HepG2 (cell line): ENCODE measurements at regions not wholly inside any gene's neighbourhood (a gene's known extent, or its start where the extent isn't known, plus 50 kb on each side); places are given as distances from the start of the nearest gene placed in this dataset.
"Not testable (repeated sequence)": the region's sequence is repeated elsewhere in the genome, so short reads cannot be mapped to it uniquely, and the experiment has no call there.

Experiments
- ATAC-seq: fragments of 200-7000 bp; cut with Tn5 transposase; 3 replicates; pipeline ENCODE4 v1.9.1; 2020; ENCODE audit warnings: mild to moderate bottlenecking, moderate library complexity
- BruUV-seq: library from RNA; stranded (reverse); fragments of 400-500 nt; replicated peaks from 2 replicates; lab custom pipeline; 2021; lab: Mats Ljungman, UMichigan
- CTCF ChIA-PET: fragments of 300-600 bp; formaldehyde crosslinking; extraction: SDS; loops from one replicate; lab custom pipeline; 2021; ENCODE audit warnings: low total read pairs, inconsistent platforms, low intra/inter-chr PET ratio; lab: Yijun Ruan, JAX
- POLR2A ChIA-PET: fragments of 350-600 bp; sonication (Branson Sonifier 250); formaldehyde crosslinking; loops from one replicate; lab custom pipeline; 2020; ENCODE audit warnings: antibody characterized with exemption, inconsistent platforms; lab: Yijun Ruan, JAX
- DNase-seq: peaks from one replicate; pipeline ENCODE4 v3.0.0-alpha.2; 2015; ENCODE audit warnings: low spot score
- FAIRE-seq: peaks from 3 replicates; lab custom pipeline; 2011; peaks lifted over from hg19 to GRCh38; lab: Jason Lieb, UNC
- H2AFZ ChIP-seq: one replicate; pipeline ENCODE4 v1.6.1; 2011; ENCODE audit warnings: low read length, inconsistent platforms
- H3K27ac ChIP-seq: fragments of 300-600 bp; 3 replicates; pipeline ENCODE4 v1.8.0; 2011; ENCODE audit warnings: mixed run types, mild to moderate bottlenecking, mixed read lengths, low read length, inconsistent platforms; ENCODE audit not compliant: insufficient read depth; ENCODE audit errors: extremely low read length
- H3K27me3 ChIP-seq, 2 experiments: fragments of 200-600 bp in 1 of 2; 2 replicates in 1 of 2; 3 replicates in 1 of 2; pipeline versions ENCODE4 v1.6.0 to v1.8.0; 2011; ENCODE audit warnings: low read length in 2 of 2, mild to moderate bottlenecking in 2 of 2, moderate library complexity in 2 of 2, inconsistent platforms in 1 of 2; ENCODE audit not compliant: insufficient read depth in 2 of 2, control insufficient read depth in 1 of 2
- H3K36me3 ChIP-seq, 2 experiments: fragments of 200-600 bp in 1 of 2; replicated peaks in 1 of 2; 2 replicates in 1 of 2; 3 replicates in 1 of 2; pipeline versions ENCODE4 v1.5.1 to v1.8.0; 2011; ENCODE audit warnings: low read length in 2 of 2, inconsistent platforms in 1 of 2; ENCODE audit not compliant: insufficient read depth in 2 of 2, control insufficient read depth in 1 of 2
- H3K4me1 ChIP-seq: 2 replicates; pipeline ENCODE4 v1.5.1; 2012; ENCODE audit warnings: low read length, inconsistent platforms; ENCODE audit not compliant: insufficient read depth
- H3K4me2 ChIP-seq: 2 replicates; pipeline ENCODE4 v1.6.0; 2011; ENCODE audit warnings: low read depth, low read length, inconsistent platforms
- H3K4me3 ChIP-seq, 3 experiments: fragments of 200-600 bp in 1 of 3; sonication (generic), shearing (Covaris generic) in 1 of 3; replicated peaks in 1 of 3; 2 replicates each; pipeline ENCODE4 v1.5.1; 2011 to 2016; ENCODE audit warnings: low read length in 3 of 3, inconsistent platforms in 2 of 3, low read depth in 2 of 3, mild to moderate bottlenecking in 2 of 3, control low read depth in 1 of 3, mixed read lengths in 1 of 3; ENCODE audit not compliant: insufficient read depth in 1 of 3
- H3K79me2 ChIP-seq: one replicate; pipeline ENCODE4 v1.6.1; 2011; ENCODE audit warnings: low read length, inconsistent platforms; ENCODE audit not compliant: insufficient read depth
- H3K9ac ChIP-seq: 2 replicates; pipeline ENCODE4 v1.6.0; 2011; ENCODE audit warnings: mild to moderate bottlenecking, low read depth, low read length, inconsistent platforms; ENCODE audit not compliant: insufficient read depth
- H3K9me3 ChIP-seq: 2 replicates; pipeline ENCODE4 v1.5.1; 2012; ENCODE audit warnings: mild to moderate bottlenecking, low read length
- H4K20me1 ChIP-seq: 2 replicates; pipeline ENCODE4 v1.6.0; 2011; ENCODE audit warnings: inconsistent platforms, mild to moderate bottlenecking, low read length, moderate library complexity; ENCODE audit not compliant: insufficient read depth
- BORCS8-MEF2B ChIP-seq: sonication (generic); formaldehyde crosslinking; IDR thresholded peaks from 2 replicates; pipeline ENCODE4 v1.8.0; 2022; ENCODE audit warnings: mild to moderate bottlenecking, missing genetic modification reagents
- CREB1 ChIP-seq, 2 experiments: fragments of 450-650 bp in 1 of 2; IDR thresholded peaks; 2 replicates each; pipeline ENCODE4 v1.6.1; 2016 to 2017; ENCODE audit warnings: control low read depth in 1 of 2, mild to moderate bottlenecking in 1 of 2, missing compliant biosample characterization in 1 of 2, missing genetic modification characterization in 1 of 2
- ELF1 ChIP-seq: sonication (generic); formaldehyde crosslinking; IDR thresholded peaks from 2 replicates; pipeline ENCODE4 v1.4.0; 2020; ENCODE audit warnings: missing genetic modification reagents
- ETV6 ChIP-seq: sonication (generic); formaldehyde crosslinking; conservative IDR thresholded peaks from 2 replicates; pipeline ENCODE4 v1.4.0; 2020; ENCODE audit warnings: missing genetic modification reagents
- FOXP1 ChIP-seq, 2 experiments: fragments of 450-650 bp in 1 of 2; IDR thresholded peaks; 2 replicates each; pipeline ENCODE4 v1.6.1; 2017 to 2018; ENCODE audit warnings: antibody characterized with exemption in 1 of 2
- IKZF1 ChIP-seq: fragments of 450-650 bp; IDR thresholded peaks from 2 replicates; pipeline ENCODE4 v1.7.1; 2016
- IKZF4 ChIP-seq: sonication (generic); formaldehyde crosslinking; IDR thresholded peaks from 2 replicates; pipeline ENCODE4 v1.5.1; 2020; ENCODE audit warnings: borderline replicate concordance, mild to moderate bottlenecking, low read depth, missing genetic modification reagents; ENCODE audit errors: not compliant biosample characterization
- NONO ChIP-seq, 2 experiments: fragments of 450-650 bp in 1 of 2; sonication (generic) in 1 of 2; formaldehyde crosslinking in 1 of 2; IDR thresholded peaks in 1 of 2; conservative IDR thresholded peaks in 1 of 2; 2 replicates each; pipeline versions ENCODE4 v1.6.1 to v1.8.0; 2017 to 2022; ENCODE audit warnings: mild to moderate bottlenecking in 1 of 2, missing genetic modification reagents in 1 of 2, moderate library complexity in 1 of 2
- PLRG1 ChIP-seq: fragments of 450-650 bp; conservative IDR thresholded peaks from 2 replicates; pipeline ENCODE4 v1.6.1; 2016
- ZNF282 ChIP-seq: fragments of 450-650 bp; IDR thresholded peaks from 2 replicates; pipeline ENCODE4 v1.6.1; 2018; ENCODE audit not compliant: partially characterized antibody
- WGBS: methylation state at CpG from one replicate; pipeline ENCODE4 v1.1.6; 2017; ENCODE audit warnings: low lambda C conversion rate; 5-methylcytosine and 5-hydroxymethylcytosine counted together
- in situ Hi-C: cut with HindIII; loops from 2 replicates; pipeline ENCODE4 v1.10.0; 2017; ENCODE audit warnings: low pct_unique_long_range_greater_than_20kb; ENCODE audit not compliant: extremely low pct_ligation_motif_present
- intact Hi-C: fragments of 100-400 bp; cut with micrococcal nuclease; formaldehyde crosslinking; loops from one replicate; pipeline ENCODE4 v1.10.0; 2022; ENCODE audit not compliant: unreplicated experiment
- TF ChIP-seq, protein P1 (sequence below): fragments of 450-650 bp; IDR thresholded peaks from 2 replicates; pipeline ENCODE4 v1.6.1; 2017
- TF ChIP-seq, protein P2 (sequence below): sonication (generic); formaldehyde crosslinking; IDR thresholded peaks from 2 replicates; pipeline ENCODE4 v1.8.1; 2023; ENCODE audit warnings: mild to moderate bottlenecking, missing genetic modification reagents

DNA sequence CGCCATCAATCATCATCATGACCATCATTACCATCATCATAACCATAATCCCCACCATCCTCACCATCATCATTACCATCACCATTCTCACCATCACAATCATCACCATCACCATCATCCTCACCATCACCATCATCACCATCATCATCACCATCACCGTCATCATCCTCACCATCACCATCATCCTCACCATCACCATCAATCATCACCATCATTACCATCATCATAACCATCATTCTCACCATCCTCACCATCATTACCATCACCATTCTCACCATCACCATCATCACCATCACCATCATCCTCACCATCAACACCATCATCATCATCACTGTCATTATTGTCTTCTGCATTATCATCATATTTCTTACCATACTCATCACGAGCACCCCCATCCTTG is 245.5 kb downstream of the ADGRD1 start:
- no peak overlapping the region for H3K27ac ChIP-seq
- no peaks in the 10 kb centered on the region for H3K9me3 ChIP-seq
- H3K9ac ChIP-seq, result no peak overlapping the region
- H2AFZ ChIP-seq, result no peak overlapping the region
- POLR2A ChIA-PET, result no interaction called here
- H3K4me1 ChIP-seq, result no peaks in the 10 kb centered on the region
- peak; percentile 33; the same call in 1 of the 2 replicates for TF ChIP-seq NONO (IDR thresholded peaks at IDR 0.05)
- no peak for TF ChIP-seq NONO (CRISPR knock-in tag; conservative IDR thresholded peaks at IDR 0.05)
- TF ChIP-seq IKZF4 (CRISPR knock-in tag), result no peak
- TF ChIP-seq, protein P1, sequence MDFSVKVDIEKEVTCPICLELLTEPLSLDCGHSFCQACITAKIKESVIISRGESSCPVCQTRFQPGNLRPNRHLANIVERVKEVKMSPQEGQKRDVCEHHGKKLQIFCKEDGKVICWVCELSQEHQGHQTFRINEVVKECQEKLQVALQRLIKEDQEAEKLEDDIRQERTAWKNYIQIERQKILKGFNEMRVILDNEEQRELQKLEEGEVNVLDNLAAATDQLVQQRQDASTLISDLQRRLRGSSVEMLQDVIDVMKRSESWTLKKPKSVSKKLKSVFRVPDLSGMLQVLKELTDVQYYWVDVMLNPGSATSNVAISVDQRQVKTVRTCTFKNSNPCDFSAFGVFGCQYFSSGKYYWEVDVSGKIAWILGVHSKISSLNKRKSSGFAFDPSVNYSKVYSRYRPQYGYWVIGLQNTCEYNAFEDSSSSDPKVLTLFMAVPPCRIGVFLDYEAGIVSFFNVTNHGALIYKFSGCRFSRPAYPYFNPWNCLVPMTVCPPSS, result 0 out of 2 replicates have a peak, but pooled peaks have one; percentile 78
- TF ChIP-seq ETV6 (CRISPR knock-in tag), result no peak
- no peak for TF ChIP-seq BORCS8-MEF2B (CRISPR knock-in tag)
- TF ChIP-seq, protein P2, sequence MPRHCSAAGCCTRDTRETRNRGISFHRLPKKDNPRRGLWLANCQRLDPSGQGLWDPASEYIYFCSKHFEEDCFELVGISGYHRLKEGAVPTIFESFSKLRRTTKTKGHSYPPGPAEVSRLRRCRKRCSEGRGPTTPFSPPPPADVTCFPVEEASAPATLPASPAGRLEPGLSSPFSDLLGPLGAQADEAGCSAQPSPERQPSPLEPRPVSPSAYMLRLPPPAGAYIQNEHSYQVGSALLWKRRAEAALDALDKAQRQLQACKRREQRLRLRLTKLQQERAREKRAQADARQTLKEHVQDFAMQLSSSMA (CRISPR knock-in tag), result no peak
- 0 out of 2 replicates have a peak, but pooled peaks have one; percentile 6 for TF ChIP-seq FOXP1 (IDR thresholded peaks at IDR 0.05)
- TF ChIP-seq FOXP1 (CRISPR knock-in tag; IDR thresholded peaks at IDR 0.05), result no peak
- no peak for TF ChIP-seq ELF1 (CRISPR knock-in tag)
- peak; percentile 67 for TF ChIP-seq ZNF282
- peak; percentile 96 for TF ChIP-seq CREB1 (IDR thresholded peaks at IDR 0.05)
- no peak for TF ChIP-seq CREB1 (CRISPR knock-in tag; IDR thresholded peaks at IDR 0.05)
- 0 out of 2 replicates have a peak, but pooled peaks have one; percentile 41 for TF ChIP-seq IKZF1
- 0 out of 2 replicates have a peak, but pooled peaks have one; percentile 24 for TF ChIP-seq PLRG1
- TF ChIP-seq, all 625 proteins: peak for 7
- CTCF ChIA-PET, result no interaction called here
- ATAC-seq (no peak), FAIRE-seq (no peak), DNase-seq (no peak)
- 2% methylated on average over 3 of the region's 3 CpGs for WGBS
- intact Hi-C loops (no loop called here), in situ Hi-C loops (no loop called here)
- BruUV-seq, result no TSS peak
- Histone ChIP-seq H3K79me2 (no peaks in the 10 kb centered on the region), H3K4me3 (no peak overlapping the region), H3K36me3 (no peaks in the 10 kb centered on the region), H3K4me2 (no peak overlapping the region), H4K20me1 (no peaks in the 10 kb centered on the region), H3K27me3 (peaks cover 2 to 13% of the 10 kb centered on the region in 2 experiments; a peak in 3 of 5 replicates)

DNA sequence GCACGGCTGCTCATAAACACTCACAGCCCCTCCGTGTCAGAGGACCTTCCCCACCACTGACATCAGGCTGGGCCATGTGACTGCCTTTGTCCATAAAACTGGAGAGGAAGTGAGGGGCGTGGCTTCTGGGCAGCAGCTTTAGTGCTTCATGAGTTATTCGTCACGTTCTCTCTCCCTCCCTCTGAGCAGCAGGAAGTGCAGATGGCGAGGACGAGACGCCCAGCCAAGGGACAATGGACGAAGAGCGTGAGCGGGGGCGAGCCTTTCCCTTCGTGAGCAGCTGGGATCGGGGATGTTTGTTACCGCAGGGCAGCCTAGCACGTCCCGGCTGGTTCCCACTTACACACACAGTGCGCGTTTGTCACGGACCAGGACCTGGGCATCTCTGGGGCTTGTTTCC is 248.2 kb downstream of the ADGRD1 start:
- BruUV-seq, POLR2A ChIA-PET, H3K79me2 ChIP-seq, ATAC-seq, CTCF ChIA-PET, H3K27ac ChIP-seq, H3K4me2 ChIP-seq, H3K36me3 ChIP-seq, H2AFZ ChIP-seq, H4K20me1 ChIP-seq, in situ Hi-C loops, DNase-seq, H3K4me1 ChIP-seq, FAIRE-seq, H3K9ac ChIP-seq, intact Hi-C loops, H3K9me3 ChIP-seq, H3K4me3 ChIP-seq: not testable (repeated sequence)
- WGBS, result no CpG with 5 or more reads among the region's 20 CpGs
- H3K27me3 ChIP-seq, result peaks cover 4 to 27% of the 10 kb centered on the region in 2 experiments; a peak in 3 of 5 replicates
